ENCODE measurements at regions not wholly inside any gene's neighbourhood (a gene's known extent, or its start where the extent isn't known, plus 50 kb on each side); places are given as distances from the start of the nearest gene placed in this dataset.

DNA sequence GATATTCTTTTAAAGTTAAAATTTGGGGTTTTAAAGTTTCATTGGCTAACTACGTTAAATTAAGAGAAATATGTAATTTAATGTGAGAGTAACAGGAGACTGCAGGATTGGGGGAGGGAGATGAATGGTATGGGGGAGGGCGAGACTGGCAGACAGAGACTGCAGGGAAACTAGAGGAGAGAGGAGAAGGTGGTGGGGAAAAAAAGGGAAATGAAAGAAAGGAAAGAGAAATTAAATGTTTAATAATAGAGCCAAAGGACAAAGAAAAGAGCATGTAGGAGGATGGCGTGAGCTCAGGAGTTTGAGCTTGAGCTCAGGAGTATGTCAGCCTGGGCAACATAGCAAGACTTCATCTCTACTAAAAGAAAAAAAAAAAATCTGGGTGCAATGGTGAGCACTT is 115.9 kb downstream of the RFC3 start:
- Histone ChIP-seq H4K20me1 (ENCODE audit: control insufficient read depth, insufficient read depth, low read length, poor library complexity, severe bottlenecking) (no peaks in the 10 kb centered on the region), H2AFZ (ENCODE audit: insufficient read depth, low read depth, low read length, poor library complexity, severe bottlenecking) (no peak overlapping the region), H3K27me3 (replicated peaks in 1 of 4; ENCODE audit: control extremely low read depth in 1 of 4, control insufficient read depth in 3 of 4, insufficient read depth in 4 of 4, low read length in 3 of 4) (no peaks in the 10 kb centered on the region), H3K27ac (ENCODE audit: low read length in 2 of 2) (no peak overlapping the region), H3K4me2 (replicated peaks; ENCODE audit: low read depth, low read length, poor library complexity, severe bottlenecking) (no peak overlapping the region), H3K9me3 (ENCODE audit: control extremely low read depth in 1 of 3, control insufficient read depth in 2 of 3, insufficient read depth in 1 of 3, low read length in 2 of 3) (no peaks in the 10 kb centered on the region), H3K79me2 (ENCODE audit: control insufficient read depth, insufficient read depth, low read length) (no peaks in the 10 kb centered on the region), H3K4me1 (ENCODE audit: control insufficient read depth in 2 of 2, insufficient read depth in 2 of 2, low read length in 2 of 2) (no peaks in the 10 kb centered on the region), H3K36me3 (replicated peaks in 1 of 2; ENCODE audit: control extremely low read depth in 1 of 2, control insufficient read depth in 1 of 2, extremely low read depth in 1 of 2, insufficient read depth in 2 of 2, low read length in 1 of 2) (no peaks in the 10 kb centered on the region), H3K9ac (ENCODE audit: low read length) (no peak overlapping the region), H3K4me3 (ENCODE audit: control extremely low read depth in 1 of 5, extremely low read depth in 1 of 5, insufficient read depth in 1 of 5, low read depth in 2 of 5, low read length in 4 of 5) (no peak overlapping the region)
- DNase-seq (no peak), ATAC-seq (ENCODE audit: low read depth) (no peak)
- no peaks in the 10 kb centered on the region for H3K9me3 Mint-ChIP-seq (ENCODE audit: insufficient read depth)
- intact Hi-C loops (cut with micrococcal nuclease) = no loop called here
- H3K27ac Mint-ChIP-seq = no peak overlapping the region
- H3K4me1 Mint-ChIP-seq = no peaks in the 10 kb centered on the region
- TF ChIP-seq CTCF (IDR thresholded peaks at IDR 0.05) (no peak), EZH2 (IDR thresholded peaks at IDR 0.05; ENCODE audit: borderline replicate concordance, insufficient read depth, low read depth, low read length, poor library complexity, severe bottlenecking) (no peak)
- ChIA-PET POLR2A (no interaction called here), CTCF (no interaction called here)
- 90% methylated on average over 2 of the region's 3 CpGs for WGBS (ENCODE audit: insufficient coverage)
- no peak overlapping the region for H3K4me3 Mint-ChIP-seq
- no peaks in the 10 kb centered on the region for H3K27me3 Mint-ChIP-seq

DNA sequence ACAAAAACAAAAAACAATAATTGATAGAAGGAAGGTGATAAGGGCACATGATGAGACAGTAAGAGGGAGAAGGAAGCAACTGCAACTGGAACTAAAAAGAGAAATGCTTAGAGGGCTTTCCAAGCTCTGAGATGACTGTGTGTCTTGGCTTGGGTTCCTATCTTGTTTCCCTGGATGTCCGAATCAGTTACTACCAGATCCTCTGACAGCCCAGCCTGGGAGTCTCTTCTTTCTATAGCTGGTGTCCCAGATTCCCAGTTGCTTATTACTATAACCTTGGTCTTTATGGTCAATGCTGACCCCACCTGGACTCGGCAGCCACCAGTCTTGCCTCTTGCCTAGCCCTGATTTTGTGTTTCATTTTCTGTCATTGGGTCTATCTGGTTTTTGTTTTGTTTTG is 116.4 kb downstream of the RFC3 start:
- Histone ChIP-seq H3K27ac (ENCODE audit: low read length in 2 of 2) (no peak overlapping the region), H3K9ac (ENCODE audit: low read length) (no peak overlapping the region), H4K20me1 (ENCODE audit: control insufficient read depth, insufficient read depth, low read length, poor library complexity, severe bottlenecking) (no peaks in the 10 kb centered on the region), H3K27me3 (replicated peaks in 1 of 4; ENCODE audit: control extremely low read depth in 1 of 4, control insufficient read depth in 3 of 4, insufficient read depth in 4 of 4, low read length in 3 of 4) (no peaks in the 10 kb centered on the region), H3K9me3 (ENCODE audit: control extremely low read depth in 1 of 3, control insufficient read depth in 2 of 3, insufficient read depth in 1 of 3, low read length in 2 of 3) (no peaks in the 10 kb centered on the region), H3K4me3 (ENCODE audit: control extremely low read depth in 1 of 5, extremely low read depth in 1 of 5, insufficient read depth in 1 of 5, low read depth in 2 of 5, low read length in 4 of 5) (no peak overlapping the region), H3K79me2 (ENCODE audit: control insufficient read depth, insufficient read depth, low read length) (no peaks in the 10 kb centered on the region), H2AFZ (ENCODE audit: insufficient read depth, low read depth, low read length, poor library complexity, severe bottlenecking) (no peak overlapping the region), H3K4me1 (ENCODE audit: control insufficient read depth in 2 of 2, insufficient read depth in 2 of 2, low read length in 2 of 2) (no peaks in the 10 kb centered on the region), H3K36me3 (replicated peaks in 1 of 2; ENCODE audit: control extremely low read depth in 1 of 2, control insufficient read depth in 1 of 2, extremely low read depth in 1 of 2, insufficient read depth in 2 of 2, low read length in 1 of 2) (no peaks in the 10 kb centered on the region), H3K4me2 (replicated peaks; ENCODE audit: low read depth, low read length, poor library complexity, severe bottlenecking) (no peak overlapping the region)
- Mint-ChIP-seq H3K27me3 (no peaks in the 10 kb centered on the region), H3K27ac (no peak overlapping the region), H3K4me3 (no peak overlapping the region), H3K9me3 (ENCODE audit: insufficient read depth) (no peaks in the 10 kb centered on the region), H3K4me1 (no peaks in the 10 kb centered on the region)
- ATAC-seq (ENCODE audit: low read depth) (no peak), DNase-seq (no peak)
- TF ChIP-seq CTCF (IDR thresholded peaks at IDR 0.05) (no peak), EZH2 (IDR thresholded peaks at IDR 0.05; ENCODE audit: borderline replicate concordance, insufficient read depth, low read depth, low read length, poor library complexity, severe bottlenecking) (no peak)
- POLR2A ChIA-PET = no interaction called here
- CTCF ChIA-PET = no interaction called here
- whole genome bisulfite sequencing (ENCODE audit: insufficient coverage) = 83% methylated on average over 2 of the region's 2 CpGs
- intact Hi-C loops (cut with micrococcal nuclease) = no loop called here
